ENCODE measurements at regions not wholly inside any gene's neighbourhood (a gene's known extent, or its start where the extent isn't known, plus 50 kb on each side); places are given as distances from the start of the nearest gene placed in this dataset.
"Not testable (repeated sequence)": the region's sequence is repeated elsewhere in the genome, so short reads cannot be mapped to it uniquely, and the experiment has no call there.

DNA sequence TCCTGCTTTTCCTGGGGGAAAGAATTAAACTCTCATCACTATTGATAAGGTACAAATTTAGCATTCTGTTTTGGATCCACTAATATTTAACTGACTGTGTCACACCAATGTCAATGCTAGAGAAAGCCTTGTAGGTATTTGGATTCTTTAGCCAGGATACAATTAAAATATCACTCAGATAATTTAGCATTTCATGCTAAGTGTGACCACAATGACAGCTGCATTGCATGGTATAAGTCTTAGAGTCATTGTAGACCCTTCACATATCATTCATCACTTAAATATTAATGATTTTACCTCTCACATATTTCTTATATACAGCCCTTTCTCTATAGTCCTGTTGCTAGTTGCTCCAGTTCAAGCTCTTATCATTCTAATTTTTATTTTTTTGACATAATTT lies 85.3 kb upstream of the ATP2B1 start:
- DNase-seq (ENCODE audit: low read depth, low spot score), result no peak

DNA sequence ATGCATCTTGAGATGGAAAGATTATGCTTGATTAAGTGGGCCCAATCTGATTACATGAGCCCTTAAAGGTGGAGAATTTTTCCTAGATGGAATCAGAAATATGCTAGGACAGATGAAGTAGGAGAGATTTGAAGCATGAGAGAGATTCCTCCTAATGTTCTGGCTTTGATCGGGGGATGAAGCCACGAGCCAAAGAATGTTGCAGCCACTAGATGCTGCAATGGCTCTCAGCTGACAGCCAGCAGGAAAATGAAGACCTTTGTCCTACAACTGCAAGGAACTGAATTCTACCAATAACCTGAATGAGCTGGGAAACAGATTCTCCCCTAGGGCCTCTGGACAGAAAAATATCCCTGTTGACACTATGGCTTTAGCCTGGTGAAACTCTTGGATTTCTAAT lies 82.6 kb upstream of the ATP2B1 start:
- DNase-seq (ENCODE audit: low read depth, low spot score), result no peak

GRCh38 chr12:89789862-89790261 lies 81.2 kb upstream of the ATP2B1 start:
- DNase-seq (ENCODE audit: low read depth, low spot score), result no peak

DNA sequence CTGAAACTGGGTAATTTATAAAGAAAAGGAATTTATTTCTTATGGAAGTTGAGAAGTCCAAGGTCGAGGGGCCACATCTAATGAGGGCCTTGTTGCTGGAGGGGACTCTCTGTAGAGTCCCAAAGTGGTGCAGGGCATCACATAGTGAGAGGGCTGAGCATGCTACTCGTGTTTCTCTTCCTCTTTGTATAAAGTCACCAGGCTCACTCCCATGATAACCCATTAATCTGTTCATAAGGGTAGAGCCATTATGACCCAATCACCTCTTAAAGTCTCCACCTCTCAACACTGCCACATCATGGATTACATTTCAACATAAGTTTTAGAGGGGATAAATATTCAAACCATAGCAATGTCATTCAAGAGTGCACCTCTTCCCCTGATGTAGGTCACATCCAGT lies 79.1 kb upstream of the ATP2B1 start:
- DNase-seq (ENCODE audit: low read depth, low spot score), result no peak

- DNase-seq (ENCODE audit: low read depth, low spot score), result no peak
These were observed 77.7 kb upstream of the ATP2B1 start for GRCh38 chr12:89786177-89786810.

DNA sequence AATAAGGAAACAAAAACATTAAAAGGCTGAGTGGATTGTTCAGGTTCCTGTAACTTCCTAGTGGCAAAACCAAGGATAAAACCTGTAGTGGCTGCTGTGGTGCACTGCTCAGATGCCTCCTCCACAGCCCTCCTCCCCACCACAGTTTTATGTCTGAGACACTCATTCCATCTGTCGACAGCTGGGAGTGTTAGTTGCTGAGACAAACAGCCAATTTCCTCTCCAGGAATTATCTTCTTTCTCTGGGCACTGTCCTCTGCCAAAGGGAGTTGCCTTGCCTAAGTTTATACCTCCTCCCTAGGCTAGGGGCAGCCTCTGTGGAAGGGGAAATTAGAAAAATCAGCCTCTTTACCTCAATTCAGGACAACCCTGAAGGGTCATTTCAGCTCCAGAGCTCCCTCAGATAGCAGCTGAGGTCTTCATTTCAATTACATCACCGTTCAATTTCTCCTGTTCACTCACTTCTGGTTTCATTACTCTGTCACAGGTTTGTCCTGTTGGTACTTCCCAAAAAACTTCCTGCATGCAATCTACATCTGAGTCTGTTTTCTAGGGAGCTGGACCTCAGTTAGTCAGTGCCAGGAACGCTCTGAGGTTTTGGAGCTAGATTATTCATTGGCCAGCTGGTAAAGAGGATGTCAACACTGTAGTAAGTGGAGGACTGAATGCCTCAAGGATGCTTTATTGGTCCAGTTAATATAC lies 74.9 kb upstream of the ATP2B1 start:
- no peak for DNase-seq (ENCODE audit: low read depth, low spot score)

DNA sequence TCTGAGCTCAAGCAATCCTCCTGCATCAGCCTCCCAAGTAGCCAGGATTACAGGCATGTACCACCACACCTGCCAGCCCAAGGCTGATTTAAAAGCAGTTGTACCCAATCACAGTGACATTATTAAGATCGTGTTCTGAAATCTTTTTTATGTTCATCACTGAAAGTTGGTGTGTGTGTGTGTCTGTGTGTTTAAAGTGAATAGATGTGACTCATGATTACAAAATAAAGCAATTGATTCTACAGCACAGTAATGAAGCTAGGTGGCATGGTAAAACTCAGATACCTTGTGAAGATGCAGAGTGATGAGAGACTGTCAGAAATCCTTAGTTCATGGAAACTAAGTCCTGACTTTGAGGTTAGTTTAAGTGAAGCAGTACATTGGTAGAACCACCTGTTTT lies 74.2 kb upstream of the ATP2B1 start:
- DNase-seq (ENCODE audit: low read depth, low spot score), result no peak

- no peak for DNase-seq (ENCODE audit: low read depth, low spot score)
These were observed 73.4 kb upstream of the ATP2B1 start for GRCh38 chr12:89781946-89782550.

DNA sequence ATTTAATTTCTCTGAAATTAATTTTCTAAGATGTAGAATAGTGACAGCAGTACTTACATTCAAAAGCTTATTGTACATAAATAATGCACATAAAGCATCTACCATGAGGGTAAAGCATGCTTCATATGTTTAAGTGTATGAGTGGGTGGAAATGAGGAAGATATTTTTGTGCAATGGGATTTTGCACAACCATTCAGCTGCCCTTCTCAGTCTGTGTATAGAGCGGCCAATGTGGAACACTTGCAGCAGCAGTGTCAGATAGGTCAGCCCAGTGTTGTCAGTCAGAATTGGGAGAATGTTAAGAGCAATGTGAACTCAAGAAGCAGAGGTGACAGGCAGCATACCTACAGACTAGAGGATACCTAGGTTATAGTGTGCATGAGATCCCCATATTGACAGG lies 72.5 kb upstream of the ATP2B1 start:
- DNase-seq (ENCODE audit: low read depth, low spot score), result no peak

GRCh38 chr12:89779090-89779489 lies 70.5 kb upstream of the ATP2B1 start:
- DNase-seq (ENCODE audit: low read depth, low spot score), result no peak

DNA sequence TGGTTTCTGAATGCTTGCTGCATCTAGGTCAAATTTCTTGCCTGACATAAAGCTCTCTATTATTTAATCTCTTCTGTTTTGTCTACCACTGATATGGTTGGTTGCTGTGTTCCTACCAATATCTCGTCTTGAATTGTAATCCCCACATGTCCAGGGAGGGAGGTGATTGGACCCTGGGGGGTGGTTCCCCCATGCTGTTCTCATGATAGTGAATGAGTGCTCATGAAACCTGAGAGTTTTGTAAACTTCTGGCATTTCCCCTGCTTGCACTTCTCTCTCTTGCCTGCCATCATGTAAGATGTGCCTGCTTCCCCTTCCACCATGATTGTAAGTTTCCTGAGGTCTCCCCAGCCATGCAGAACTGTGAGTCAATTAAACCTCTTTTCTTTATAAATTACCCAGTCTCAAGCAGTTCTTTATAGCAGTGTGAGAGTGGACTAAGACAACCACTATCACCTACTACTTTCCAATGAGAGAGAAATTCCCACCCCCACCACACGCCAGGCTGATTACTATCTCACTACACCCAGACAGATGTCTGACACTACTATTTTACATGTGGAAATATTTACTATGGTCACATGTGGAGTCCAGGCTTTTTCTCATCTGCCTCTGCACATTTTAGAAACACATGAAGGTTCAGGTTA lies 69.2 kb upstream of the ATP2B1 start:
- no peak for DNase-seq (ENCODE audit: low read depth, low spot score)

DNA sequence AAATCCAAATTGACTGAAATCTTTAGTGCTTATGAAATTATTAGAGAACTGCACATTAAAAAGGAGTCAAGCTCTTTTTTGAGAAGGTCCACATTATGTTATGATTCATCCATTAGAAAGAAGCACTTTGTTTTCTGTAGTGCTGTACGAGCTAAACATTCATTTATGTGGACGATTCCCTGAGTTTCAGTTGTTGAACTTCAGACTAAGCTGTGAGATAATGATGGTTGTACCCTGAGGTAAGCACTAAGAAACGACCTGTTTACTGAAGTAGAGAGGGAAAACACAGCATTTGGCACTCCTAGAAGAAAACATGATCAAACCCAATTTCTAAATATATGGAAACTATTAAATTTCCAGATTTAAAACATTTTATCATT lies 67.3 kb upstream of the ATP2B1 start:
- DNase-seq (ENCODE audit: low read depth, low spot score), result no peak

DNA sequence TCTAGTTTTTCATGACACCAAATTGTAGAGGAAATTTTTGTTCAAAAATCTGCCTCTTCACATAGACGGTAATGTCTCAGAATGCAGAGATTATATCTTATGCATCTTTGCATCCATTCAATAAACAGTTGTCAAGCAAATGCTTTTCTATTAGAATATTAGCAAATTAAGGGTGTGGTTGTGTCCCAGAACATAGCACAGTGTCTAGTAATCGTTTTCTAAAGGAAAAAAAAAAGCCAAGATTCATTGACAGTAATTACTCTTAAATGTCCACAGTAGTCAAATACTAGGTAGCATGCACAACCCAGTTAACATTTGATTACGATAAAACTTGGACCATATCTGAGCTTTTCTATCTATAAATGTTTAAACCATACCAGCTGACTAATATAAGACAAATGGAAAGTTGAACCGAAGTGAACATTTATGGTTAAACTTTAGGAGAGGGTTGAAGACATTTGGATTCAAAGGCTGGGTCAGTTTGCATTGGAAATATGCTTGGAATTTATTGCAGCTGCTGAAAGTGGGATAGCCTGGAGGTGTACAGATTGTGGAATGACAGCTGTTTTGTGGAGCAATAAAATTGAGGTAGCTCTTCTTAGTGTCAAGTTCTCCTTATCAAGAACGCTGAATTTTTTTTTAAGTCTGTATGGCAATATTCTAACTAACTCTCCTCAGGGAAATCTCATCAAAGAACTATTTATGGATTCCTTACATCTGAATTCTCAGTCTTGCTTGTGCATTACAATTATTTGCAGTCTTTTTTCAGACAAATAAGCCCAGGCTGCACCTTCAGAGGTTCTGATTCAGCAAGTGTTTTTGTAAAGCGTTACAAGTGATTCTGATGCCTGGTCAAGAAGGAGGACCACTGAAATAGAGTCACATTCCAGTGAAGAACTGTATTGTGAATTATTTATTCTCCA lies 66.7 kb upstream of the ATP2B1 start:
- no peak for DNase-seq (ENCODE audit: low read depth, low spot score)

DNA sequence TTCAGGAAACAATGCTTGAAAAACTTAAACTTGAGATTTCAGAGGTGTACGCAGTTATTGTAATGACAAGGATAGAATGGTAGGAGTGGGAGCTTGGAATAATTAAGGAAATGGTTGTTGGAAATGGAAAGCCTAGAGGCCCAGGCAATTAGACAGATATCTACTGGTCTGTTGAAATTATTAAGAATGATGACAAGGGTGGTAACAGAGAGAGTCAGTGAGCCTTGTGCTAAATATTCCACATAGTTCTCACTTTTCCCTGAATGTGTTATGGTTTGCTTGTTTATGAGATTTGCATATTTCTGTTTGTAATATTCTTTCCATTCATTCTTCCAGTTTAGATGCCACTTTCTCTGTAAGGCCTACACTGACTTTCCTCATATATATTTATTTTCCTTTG lies 66.0 kb upstream of the ATP2B1 start:
- DNase-seq (ENCODE audit: low read depth, low spot score), result no peak

DNA sequence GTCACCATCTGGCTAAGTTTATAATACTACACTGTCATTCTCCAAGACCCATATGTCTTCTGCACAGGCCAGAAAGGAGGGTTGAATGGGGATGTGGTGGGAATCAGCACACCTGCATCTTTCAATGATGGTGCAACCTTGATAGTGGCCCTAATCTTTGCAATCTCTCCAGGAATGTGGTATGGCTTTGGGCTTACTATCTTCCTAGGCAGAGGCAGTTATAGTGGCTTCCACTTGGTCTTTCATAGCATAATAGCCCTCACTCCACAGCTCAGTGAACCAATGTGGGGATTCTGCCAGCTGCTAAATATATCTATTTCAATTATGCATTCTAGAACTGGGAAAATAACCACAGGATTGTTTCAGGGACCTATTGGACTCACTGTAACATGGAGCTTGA lies 61.8 kb upstream of the ATP2B1 start:
- no peak for DNase-seq (ENCODE audit: low read depth, low spot score)

DNA sequence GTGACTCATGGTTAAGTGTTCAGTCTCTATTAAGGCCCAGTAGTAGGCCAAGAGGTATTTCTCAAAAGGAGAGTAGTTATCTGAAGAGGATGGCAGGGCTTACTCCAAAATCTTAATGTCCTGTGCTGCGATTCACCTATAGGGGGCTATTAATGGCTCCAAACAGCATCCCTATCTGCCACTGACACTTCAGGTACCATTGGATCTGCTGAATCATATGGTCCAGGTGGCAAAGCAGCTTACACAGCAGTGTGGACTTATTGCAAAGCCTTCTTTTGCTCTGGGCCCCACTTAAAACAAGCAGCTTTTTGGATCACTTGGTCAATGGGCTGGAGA lies 60.8 kb upstream of the ATP2B1 start:
- DNase-seq (ENCODE audit: low read depth, low spot score), result no peak

DNA sequence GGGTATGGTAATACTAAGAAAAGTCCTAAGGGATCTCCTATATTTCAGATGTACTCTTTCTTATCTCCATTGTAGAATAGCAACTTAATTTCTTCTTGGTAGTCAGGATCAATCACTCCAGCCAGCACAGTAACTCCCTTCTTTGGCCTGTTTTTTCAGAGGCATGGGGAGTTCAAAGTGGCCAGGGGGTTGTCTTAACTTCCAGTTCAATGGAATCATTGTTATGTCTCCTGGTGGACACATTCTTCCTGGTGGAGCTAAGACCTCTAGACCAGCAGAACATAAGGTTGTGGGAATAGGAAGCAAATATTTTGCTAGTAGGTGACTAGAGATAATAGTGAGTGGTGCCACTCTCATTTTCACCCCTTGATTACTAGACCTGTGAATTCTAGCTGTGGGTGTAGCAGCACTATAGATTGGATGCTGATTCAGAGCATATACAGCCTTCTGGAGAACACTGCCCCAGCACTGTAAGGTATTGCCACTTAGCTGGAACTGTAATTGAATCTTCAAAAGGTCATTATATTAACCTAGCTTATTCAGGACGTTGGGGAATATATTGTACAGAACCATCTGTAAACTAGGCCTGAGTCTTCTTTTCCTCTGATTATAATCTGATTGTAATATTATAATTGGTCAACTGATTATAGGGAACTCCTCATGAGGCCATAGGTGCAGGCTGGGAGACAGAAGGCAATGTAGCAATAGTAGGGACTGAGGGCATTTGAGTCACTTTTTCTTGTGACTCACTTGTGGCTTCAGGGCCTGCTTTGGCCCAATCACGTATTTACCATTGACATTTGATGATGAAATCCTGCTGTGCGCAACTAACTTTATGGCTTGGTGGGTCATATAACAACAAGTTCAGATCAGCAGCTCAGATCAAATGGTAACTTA lies 60.2 kb upstream of the ATP2B1 start:
- DNase-seq (ENCODE audit: low read depth, low spot score), result no peak

- no peak for DNase-seq (ENCODE audit: low read depth, low spot score)
These were observed 57.6 kb upstream of the ATP2B1 start for GRCh38 chr12:89765959-89766824.

DNA sequence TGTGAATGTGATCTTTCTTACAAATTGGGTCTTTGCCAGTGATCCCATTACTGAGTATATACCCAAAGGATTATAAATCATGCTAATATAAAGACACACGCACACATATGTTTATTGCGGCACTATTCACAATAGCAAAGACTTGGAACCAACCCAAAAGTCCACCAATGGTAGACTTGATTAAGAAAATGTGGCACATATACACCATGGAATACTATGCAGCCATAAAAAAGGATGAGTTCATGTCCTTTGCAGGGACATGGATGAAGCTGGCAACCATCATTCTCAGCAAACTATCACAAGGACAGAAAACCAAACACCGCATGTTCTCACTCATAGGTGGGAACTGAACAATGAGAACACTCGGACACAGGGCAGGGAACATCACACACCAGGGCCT lies 55.5 kb upstream of the ATP2B1 start:
- DNase-seq (ENCODE audit: low read depth, low spot score), result not testable (repeated sequence)
